HCT116 (cell line): ENCODE measurements at regions not wholly inside any gene's neighbourhood (a gene's known extent, or its start where the extent isn't known, plus 50 kb on each side); places are given as distances from the start of the nearest gene placed in this dataset.

Experiments used
- ATAC-seq: fragments of 200-7000 bp; cut with Tn5 transposase; 2 replicates; pipeline ENCODE4 v1.9.1; 2020; ENCODE audit warnings: mild to moderate bottlenecking, moderate library complexity
- BruUV-seq: library from RNA; stranded (reverse); fragments of 400-500 nt; replicated peaks from 2 replicates; lab custom pipeline; 2021; lab: Mats Ljungman, UMichigan
- CTCF ChIA-PET: fragments of 300-600 bp; sonication (Branson Sonifier 250); formaldehyde crosslinking; loops from one replicate; lab custom pipeline; 2021; ENCODE audit warnings: antibody characterized with exemption; lab: Charles Lee
- POLR2A ChIA-PET: fragments of 300-600, 350-600 bp; sonication (Branson Sonifier 250); formaldehyde crosslinking; loops from one replicate; lab custom pipeline; 2021; ENCODE audit warnings: antibody characterized with exemption; lab: Charles Lee
- RAD21 ChIA-PET, 2 experiments: fragments of 300-600 bp; sonication (Branson Sonifier 250); formaldehyde crosslinking; loops; one replicate each; lab custom pipeline; 2023; ENCODE audit warnings: low total read pairs in 2 of 2; ENCODE audit not compliant: uncharacterized antibody in 2 of 2, unreplicated experiment in 2 of 2, low non-redundant PET in 1 of 2; lab: Charles Lee
- DNase-seq: peaks from one replicate; pipeline ENCODE4 v3.0.0-alpha.2; 2010; ENCODE audit warnings: low read depth, low spot score
- H2AFZ ChIP-seq: fragments of 200-600 bp; shearing (Covaris generic), sonication (generic); 2 replicates; pipeline ENCODE4 v1.6.1; 2017; ENCODE audit warnings: low read depth, mixed run types, mixed read lengths, antibody characterized with exemption, low read length; ENCODE audit not compliant: poor library complexity, severe bottlenecking
- H3K27ac ChIP-seq: 2 replicates; pipeline ENCODE4 v1.5.1; 2012; ENCODE audit warnings: low read depth, low read length
- H3K27me3 ChIP-seq: fragments of 200-600 bp; sonication (generic); 2 replicates; pipeline ENCODE4 v1.6.1; 2016; ENCODE audit warnings: mixed run types, low read length, mixed read lengths; ENCODE audit not compliant: insufficient read depth
- H3K36me3 ChIP-seq, 2 experiments: fragments of 200-500 bp in 1 of 2; fragments of 200-600 bp in 1 of 2; sonication (Bioruptor generic) in 1 of 2; sonication (generic) in 1 of 2; 2 replicates each; pipeline versions ENCODE4 v1.5.1 to v1.6.1; 2014 to 2016; ENCODE audit warnings: low read length in 2 of 2, inconsistent platforms in 1 of 2, mixed read lengths in 1 of 2, mixed run types in 1 of 2; ENCODE audit not compliant: insufficient read depth in 2 of 2, control insufficient read depth in 1 of 2
- H3K4me1 ChIP-seq, 2 experiments: fragments of 200-600 bp in 1 of 2; sonication (generic) in 1 of 2; 2 replicates each; pipeline versions ENCODE4 v1.5.1 to v1.6.1; 2012 to 2017; ENCODE audit warnings: low read length in 2 of 2, inconsistent platforms in 1 of 2, mild to moderate bottlenecking in 1 of 2, mixed read lengths in 1 of 2, mixed run types in 1 of 2, moderate library complexity in 1 of 2; ENCODE audit not compliant: insufficient read depth in 2 of 2, control insufficient read depth in 1 of 2
- H3K4me2 ChIP-seq: fragments of 200-600 bp; sonication (generic); 2 replicates; pipeline ENCODE4 v1.6.1; 2017; ENCODE audit warnings: mixed run types, low read length, mixed read lengths
- H3K4me3 ChIP-seq, 2 experiments: fragments of 200-600 bp in 1 of 2; sonication (generic) in 1 of 2; replicated peaks in 1 of 2; 2 replicates each; pipeline ENCODE4 v1.5.1; 2011 to 2016; ENCODE audit warnings: low read length in 2 of 2, control low read depth in 1 of 2, low read depth in 1 of 2, mild to moderate bottlenecking in 1 of 2, mixed read lengths in 1 of 2, mixed run types in 1 of 2
- H3K79me2 ChIP-seq: fragments of 200-600 bp; sonication (generic); 2 replicates; pipeline ENCODE4 v1.6.1; 2017; ENCODE audit warnings: mild to moderate bottlenecking, mixed run types, low read length, moderate library complexity, mixed read lengths; ENCODE audit not compliant: insufficient read depth
- H3K9ac ChIP-seq: fragments of 200-600 bp; sonication (generic); 2 replicates; pipeline ENCODE4 v1.6.1; 2016; ENCODE audit warnings: low read length, mixed read lengths
- H3K9me2 ChIP-seq: fragments of 200-600 bp; sonication (generic), shearing (Covaris generic); 2 replicates; pipeline ENCODE4 v1.6.1; 2017; ENCODE audit warnings: mixed run types, mild to moderate bottlenecking, moderate library complexity; ENCODE audit not compliant: insufficient read depth
- H3K9me3 ChIP-seq, 2 experiments: fragments of 200-500 bp in 1 of 2; fragments of 200-600 bp in 1 of 2; sonication (Bioruptor generic) in 1 of 2; sonication (generic) in 1 of 2; 2 replicates each; pipeline ENCODE4 v1.6.1; 2014 to 2017; ENCODE audit warnings: low read length in 2 of 2, mixed read lengths in 2 of 2, inconsistent platforms in 1 of 2, low read depth in 1 of 2, mild to moderate bottlenecking in 1 of 2, mixed run types in 1 of 2, moderate library complexity in 1 of 2; ENCODE audit not compliant: control insufficient read depth in 1 of 2, insufficient read depth in 1 of 2
- H4K20me1 ChIP-seq: fragments of 200-600 bp; sonication (generic), shearing (Covaris generic); 2 replicates; pipeline ENCODE4 v1.6.1; 2017; ENCODE audit warnings: mixed run types, mild to moderate bottlenecking, moderate library complexity; ENCODE audit not compliant: insufficient read depth
- CEBPB ChIP-seq: IDR thresholded peaks from 2 replicates; pipeline ENCODE4 v1.6.1; 2012; ENCODE audit warnings: low read depth
- EZH2 ChIP-seq: fragments of 200-600 bp; sonication (generic); IDR thresholded peaks from 2 replicates; pipeline ENCODE4 v1.6.1; 2017; ENCODE audit warnings: antibody characterized with exemption, mixed run types
- EZH2phosphoT487 ChIP-seq: fragments of 200-600 bp; IDR thresholded peaks from 2 replicates; pipeline ENCODE4 v1.6.1; 2018; ENCODE audit warnings: antibody characterized with exemption, borderline replicate concordance
- FOSL1 ChIP-seq: IDR thresholded peaks from 2 replicates; pipeline ENCODE4 v1.6.1; 2012; ENCODE audit warnings: low read depth
- JUND ChIP-seq: IDR thresholded peaks from 2 replicates; pipeline ENCODE4 v1.6.1; 2012
- POLR2A ChIP-seq: IDR thresholded peaks from 2 replicates; pipeline ENCODE4 v1.7.0; 2011; ENCODE audit warnings: borderline replicate concordance; ENCODE audit not compliant: insufficient read depth, insufficient read length; ENCODE audit errors: extremely low read depth
- RAD21 ChIP-seq: IDR thresholded peaks from 2 replicates; pipeline ENCODE4 v1.6.1; 2012; ENCODE audit warnings: low read depth, mild to moderate bottlenecking
- SIN3A ChIP-seq: IDR thresholded peaks from 2 replicates; pipeline ENCODE4 v1.6.1; 2012; ENCODE audit warnings: low read depth
- TCF7L2 ChIP-seq: IDR thresholded peaks from 2 replicates; pipeline ENCODE4 v1.7.0; 2011; ENCODE audit warnings: borderline replicate concordance, inconsistent platforms; ENCODE audit not compliant: insufficient read depth, insufficient read length; ENCODE audit errors: extremely low read depth
- YY1 ChIP-seq: IDR thresholded peaks from 2 replicates; pipeline ENCODE4 v1.6.1; 2011; ENCODE audit warnings: low read length, low read depth, moderate library complexity, mild to moderate bottlenecking; ENCODE audit not compliant: insufficient replicate concordance; ENCODE audit errors: extremely low read depth
- ZFX ChIP-seq: fragments of 450-650 bp; IDR thresholded peaks from 2 replicates; pipeline ENCODE4 v1.6.1; 2017
- intact Hi-C: fragments of 100-400 bp; cut with micrococcal nuclease; formaldehyde crosslinking; loops from 2 replicates; pipeline ENCODE4 v1.10.0; 2022
- TF ChIP-seq, protein P1 (sequence below): IDR thresholded peaks from 2 replicates; pipeline ENCODE4 v1.6.1; 2012; ENCODE audit warnings: low read depth
- TF ChIP-seq, protein P2 (sequence below): IDR thresholded peaks from 2 replicates; pipeline ENCODE4 v1.6.1; 2012

DNA sequence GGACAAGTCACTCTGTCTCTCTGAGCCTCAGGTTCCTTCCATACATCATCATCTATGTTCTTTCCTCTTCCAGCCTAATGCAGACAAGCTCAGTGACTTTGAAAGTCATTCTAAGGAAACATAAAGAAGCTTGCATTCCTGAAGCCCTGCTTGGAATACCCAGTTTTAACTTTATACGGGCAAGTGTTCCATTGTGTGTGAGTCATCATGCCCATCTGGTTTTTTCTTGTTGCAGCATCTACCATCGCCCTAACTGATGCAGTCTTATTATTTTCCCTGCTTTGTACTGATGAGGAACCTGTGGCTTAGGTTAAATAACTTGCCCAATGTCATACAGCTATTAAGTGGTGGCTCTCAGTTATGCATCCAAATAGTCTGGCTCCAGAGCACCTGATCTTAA is 177.9 kb upstream of the RAI2 start:
- Histone ChIP-seq H3K9me3 (no peaks in the 10 kb centered on the region), H3K9ac (no peak overlapping the region), H3K4me1 (no peaks in the 10 kb centered on the region), H3K4me3 (no peak overlapping the region), H3K27ac (no peak overlapping the region), H3K36me3 (no peaks in the 10 kb centered on the region), H3K9me2 (no peaks in the 10 kb centered on the region), H3K27me3 (peaks cover 12% of the 10 kb centered on the region), H4K20me1 (no peaks in the 10 kb centered on the region), H2AFZ (no peak overlapping the region), H3K4me2 (no peak overlapping the region), H3K79me2 (no peaks in the 10 kb centered on the region)
- POLR2A ChIA-PET, result no interaction called here
- DNase-seq (no peak), ATAC-seq (no peak)
- no TSS peak for BruUV-seq
- TF ChIP-seq, protein P1, sequence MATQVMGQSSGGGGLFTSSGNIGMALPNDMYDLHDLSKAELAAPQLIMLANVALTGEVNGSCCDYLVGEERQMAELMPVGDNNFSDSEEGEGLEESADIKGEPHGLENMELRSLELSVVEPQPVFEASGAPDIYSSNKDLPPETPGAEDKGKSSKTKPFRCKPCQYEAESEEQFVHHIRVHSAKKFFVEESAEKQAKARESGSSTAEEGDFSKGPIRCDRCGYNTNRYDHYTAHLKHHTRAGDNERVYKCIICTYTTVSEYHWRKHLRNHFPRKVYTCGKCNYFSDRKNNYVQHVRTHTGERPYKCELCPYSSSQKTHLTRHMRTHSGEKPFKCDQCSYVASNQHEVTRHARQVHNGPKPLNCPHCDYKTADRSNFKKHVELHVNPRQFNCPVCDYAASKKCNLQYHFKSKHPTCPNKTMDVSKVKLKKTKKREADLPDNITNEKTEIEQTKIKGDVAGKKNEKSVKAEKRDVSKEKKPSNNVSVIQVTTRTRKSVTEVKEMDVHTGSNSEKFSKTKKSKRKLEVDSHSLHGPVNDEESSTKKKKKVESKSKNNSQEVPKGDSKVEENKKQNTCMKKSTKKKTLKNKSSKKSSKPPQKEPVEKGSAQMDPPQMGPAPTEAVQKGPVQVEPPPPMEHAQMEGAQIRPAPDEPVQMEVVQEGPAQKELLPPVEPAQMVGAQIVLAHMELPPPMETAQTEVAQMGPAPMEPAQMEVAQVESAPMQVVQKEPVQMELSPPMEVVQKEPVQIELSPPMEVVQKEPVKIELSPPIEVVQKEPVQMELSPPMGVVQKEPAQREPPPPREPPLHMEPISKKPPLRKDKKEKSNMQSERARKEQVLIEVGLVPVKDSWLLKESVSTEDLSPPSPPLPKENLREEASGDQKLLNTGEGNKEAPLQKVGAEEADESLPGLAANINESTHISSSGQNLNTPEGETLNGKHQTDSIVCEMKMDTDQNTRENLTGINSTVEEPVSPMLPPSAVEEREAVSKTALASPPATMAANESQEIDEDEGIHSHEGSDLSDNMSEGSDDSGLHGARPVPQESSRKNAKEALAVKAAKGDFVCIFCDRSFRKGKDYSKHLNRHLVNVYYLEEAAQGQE, result no peak
- no peak for TF ChIP-seq EZH2
- TF ChIP-seq EZH2phosphoT487, result no peak
- TF ChIP-seq JUND, result no peak
- no peak for TF ChIP-seq TCF7L2
- CTCF ChIA-PET, result no interaction called here
- intact Hi-C loops, result no loop called here
- RAD21 ChIA-PET, result no interaction called here

DNA sequence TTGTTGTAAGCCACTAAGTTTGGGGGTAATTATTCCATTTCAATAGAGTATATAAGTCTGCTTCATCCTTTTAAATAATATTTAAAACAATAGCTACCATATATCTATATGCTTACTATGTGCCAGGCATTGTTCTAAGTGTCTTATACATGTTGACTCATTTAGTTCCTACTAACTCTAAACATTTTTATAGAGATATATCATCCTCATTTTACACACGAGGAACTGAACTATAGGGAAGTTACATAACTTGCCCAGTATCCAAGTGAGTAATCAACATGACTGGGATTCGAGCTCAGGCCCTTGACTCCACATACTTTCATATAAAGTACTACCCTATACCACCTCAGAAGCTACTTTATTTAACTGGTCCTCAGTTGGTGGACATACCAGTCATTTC is 175.3 kb upstream of the RAI2 start:
- H2AFZ ChIP-seq, result no peak overlapping the region
- no peaks in the 10 kb centered on the region for H4K20me1 ChIP-seq
- RAD21 ChIA-PET, result no interaction called here
- no peaks in the 10 kb centered on the region for H3K79me2 ChIP-seq
- no peak for ATAC-seq
- no peaks in the 10 kb centered on the region for H3K4me1 ChIP-seq
- H3K36me3 ChIP-seq, result no peaks in the 10 kb centered on the region
- no TSS peak for BruUV-seq
- H3K9me3 ChIP-seq, result no peaks in the 10 kb centered on the region
- no peak overlapping the region for H3K27ac ChIP-seq
- no peak overlapping the region for H3K9ac ChIP-seq
- DNase-seq, result no peak
- H3K9me2 ChIP-seq, result no peaks in the 10 kb centered on the region
- POLR2A ChIA-PET, result no interaction called here
- peaks cover 12% of the 10 kb centered on the region for H3K27me3 ChIP-seq
- CTCF ChIA-PET, result no interaction called here
- H3K4me3 ChIP-seq, result no peak overlapping the region
- intact Hi-C loops, result no loop called here
- H3K4me2 ChIP-seq, result no peak overlapping the region
- no peak for TF ChIP-seq ZFX
- TF ChIP-seq, protein P1, result no peak
- no peak for TF ChIP-seq POLR2A
- no peak for TF ChIP-seq EZH2
- no peak for TF ChIP-seq FOSL1
- no peak for TF ChIP-seq RAD21
- TF ChIP-seq SIN3A, result no peak
- TF ChIP-seq YY1, result no peak
- TF ChIP-seq, protein P2, sequence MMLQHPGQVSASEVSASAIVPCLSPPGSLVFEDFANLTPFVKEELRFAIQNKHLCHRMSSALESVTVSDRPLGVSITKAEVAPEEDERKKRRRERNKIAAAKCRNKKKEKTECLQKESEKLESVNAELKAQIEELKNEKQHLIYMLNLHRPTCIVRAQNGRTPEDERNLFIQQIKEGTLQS, result no peak
- TF ChIP-seq EZH2phosphoT487, result no peak
- TF ChIP-seq CEBPB, result no peak
